DOHH2 (cell line): ENCODE measurements at regions not wholly inside any gene's neighbourhood (a gene's known extent, or its start where the extent isn't known, plus 50 kb on each side); places are given as distances from the start of the nearest gene placed in this dataset.

ENCODE experiments used
- EZH2phosphoT487 ChIP-seq: fragments of 200-600 bp; sonication (generic); IDR thresholded peaks from 2 replicates; pipeline ENCODE4 v1.6.1; 2017; ENCODE audit warnings: borderline replicate concordance, mild to moderate bottlenecking, antibody characterized with exemption, low read length, moderate library complexity, mixed read lengths
- TF ChIP-seq, protein P1 (sequence below): fragments of 200-600 bp; sonication (generic); IDR thresholded peaks from one replicate; pipeline ENCODE4 v1.5.1; 2014; ENCODE audit warnings: antibody characterized with exemption, mild to moderate bottlenecking, low read depth, low read length; ENCODE audit not compliant: poor library complexity, severe bottlenecking

- TF ChIP-seq, protein P1, sequence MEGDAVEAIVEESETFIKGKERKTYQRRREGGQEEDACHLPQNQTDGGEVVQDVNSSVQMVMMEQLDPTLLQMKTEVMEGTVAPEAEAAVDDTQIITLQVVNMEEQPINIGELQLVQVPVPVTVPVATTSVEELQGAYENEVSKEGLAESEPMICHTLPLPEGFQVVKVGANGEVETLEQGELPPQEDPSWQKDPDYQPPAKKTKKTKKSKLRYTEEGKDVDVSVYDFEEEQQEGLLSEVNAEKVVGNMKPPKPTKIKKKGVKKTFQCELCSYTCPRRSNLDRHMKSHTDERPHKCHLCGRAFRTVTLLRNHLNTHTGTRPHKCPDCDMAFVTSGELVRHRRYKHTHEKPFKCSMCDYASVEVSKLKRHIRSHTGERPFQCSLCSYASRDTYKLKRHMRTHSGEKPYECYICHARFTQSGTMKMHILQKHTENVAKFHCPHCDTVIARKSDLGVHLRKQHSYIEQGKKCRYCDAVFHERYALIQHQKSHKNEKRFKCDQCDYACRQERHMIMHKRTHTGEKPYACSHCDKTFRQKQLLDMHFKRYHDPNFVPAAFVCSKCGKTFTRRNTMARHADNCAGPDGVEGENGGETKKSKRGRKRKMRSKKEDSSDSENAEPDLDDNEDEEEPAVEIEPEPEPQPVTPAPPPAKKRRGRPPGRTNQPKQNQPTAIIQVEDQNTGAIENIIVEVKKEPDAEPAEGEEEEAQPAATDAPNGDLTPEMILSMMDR: no peak
- TF ChIP-seq EZH2phosphoT487: no peak
Observed at GRCh38 chr2:139550341-139550740, 770.2 kb upstream of the NXPH2 start.
